HG03060 (cell line): ENCODE measurements at regions not wholly inside any gene's neighbourhood (a gene's known extent, or its start where the extent isn't known, plus 50 kb on each side); places are given as distances from the start of the nearest gene placed in this dataset.

ENCODE experiments used
- ATAC-seq: cut with Tn5 transposase; IDR thresholded peaks from one replicate; pipeline ENCODE4 v1.9.1; 2021; ENCODE audit warnings: low read depth, moderate number of reproducible peaks; ENCODE audit not compliant: unreplicated experiment

- ATAC-seq: no peak
Measured at GRCh38 chr10:131695496-131696165, 205.2 kb upstream of the PPP2R2D start.

GRCh38 chr10:131697476-131698128 lies 203.2 kb upstream of the PPP2R2D start:
- ATAC-seq: no peak

GRCh38 chr10:131698232-131698631 lies 202.6 kb upstream of the PPP2R2D start:
- no peak for ATAC-seq

DNA sequence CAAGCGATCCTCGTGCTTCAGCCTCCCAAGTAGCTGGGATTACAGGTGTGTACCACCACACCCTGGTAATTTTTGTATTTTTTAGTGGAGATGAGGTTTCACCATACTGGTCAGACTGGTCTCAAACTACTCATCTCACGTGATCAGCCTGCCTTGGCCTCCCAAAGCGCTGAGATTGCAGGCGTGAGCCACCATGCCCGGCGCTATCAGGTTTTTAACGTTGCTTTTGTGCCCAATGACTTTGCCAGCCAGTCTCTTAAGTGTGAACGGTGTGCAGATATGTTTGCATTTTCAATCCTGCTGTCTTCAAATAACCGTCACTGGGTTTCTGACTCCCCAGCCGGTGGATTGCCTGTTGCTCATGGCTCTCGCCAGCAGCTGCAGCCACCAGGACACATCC lies 201.8 kb upstream of the PPP2R2D start:
- no peak for ATAC-seq

DNA sequence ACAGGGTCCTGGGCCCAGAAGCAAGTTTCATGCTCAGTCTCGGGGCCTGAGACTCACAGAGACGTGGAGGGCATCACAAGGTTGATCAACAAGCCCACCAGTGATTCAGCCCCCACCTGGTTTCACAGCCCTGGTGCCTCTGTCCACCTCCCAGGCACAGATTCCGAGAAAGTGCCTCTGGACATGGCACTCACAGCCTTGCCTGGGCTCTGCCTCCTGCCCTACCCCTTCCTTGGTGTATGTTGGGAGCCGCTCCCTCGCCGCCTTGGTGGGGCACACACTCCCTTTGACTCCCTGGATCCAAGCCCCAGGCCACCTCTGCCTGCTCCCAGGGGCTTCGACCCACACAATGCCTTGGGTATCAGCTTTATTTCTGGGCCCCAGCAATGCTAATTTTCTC lies 200.8 kb upstream of the PPP2R2D start:
- no peak for ATAC-seq

- no peak for ATAC-seq
Measured at GRCh38 chr10:131700506-131700905, 200.3 kb upstream of the PPP2R2D start.

DNA sequence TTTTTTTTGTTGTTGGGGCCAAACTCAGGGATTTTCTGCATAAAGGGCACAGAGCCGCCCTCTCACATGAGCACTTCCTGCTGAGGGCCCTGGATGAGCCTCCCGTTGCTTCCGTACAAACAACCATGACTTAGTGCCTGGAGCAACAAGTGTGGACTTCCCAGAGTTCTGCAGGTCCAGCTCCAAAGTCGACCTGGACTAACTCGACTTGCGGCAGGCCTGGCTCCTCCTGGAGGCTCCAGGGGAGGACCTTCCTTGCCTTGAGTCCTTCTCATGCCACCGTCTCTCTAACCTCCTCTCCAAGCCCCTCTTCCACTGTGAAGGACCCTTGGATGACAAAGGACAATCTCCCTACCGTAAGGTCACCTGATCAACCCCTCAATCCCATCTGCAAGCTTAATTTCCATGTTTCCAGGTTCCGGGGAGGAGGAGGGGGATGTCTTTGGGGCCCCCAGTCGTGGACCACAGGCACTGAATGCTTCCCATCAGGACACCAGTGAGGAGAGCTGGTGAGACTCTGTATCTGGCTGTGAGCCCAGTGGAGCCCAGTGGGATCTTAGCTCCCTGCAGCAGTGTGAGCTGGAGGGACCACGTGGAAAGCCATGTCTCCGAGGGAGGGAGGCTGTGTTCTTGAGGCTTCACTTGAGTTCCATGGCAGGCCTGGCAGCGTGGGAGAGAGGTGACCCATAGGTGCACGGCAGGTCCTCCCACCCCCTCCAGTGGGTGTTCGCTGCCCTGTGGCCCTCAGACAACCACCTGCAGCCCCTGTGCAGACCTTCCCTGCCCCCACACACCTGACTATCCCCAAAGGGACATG lies 199.5 kb upstream of the PPP2R2D start:
- no peak for ATAC-seq

GRCh38 chr10:131702531-131703356 lies 198.1 kb upstream of the PPP2R2D start:
- no peak for ATAC-seq

GRCh38 chr10:131703541-131703940 lies 197.3 kb upstream of the PPP2R2D start:
- ATAC-seq: no peak

GRCh38 chr10:131703941-131704340 lies 196.9 kb upstream of the PPP2R2D start:
- ATAC-seq: no peak

DNA sequence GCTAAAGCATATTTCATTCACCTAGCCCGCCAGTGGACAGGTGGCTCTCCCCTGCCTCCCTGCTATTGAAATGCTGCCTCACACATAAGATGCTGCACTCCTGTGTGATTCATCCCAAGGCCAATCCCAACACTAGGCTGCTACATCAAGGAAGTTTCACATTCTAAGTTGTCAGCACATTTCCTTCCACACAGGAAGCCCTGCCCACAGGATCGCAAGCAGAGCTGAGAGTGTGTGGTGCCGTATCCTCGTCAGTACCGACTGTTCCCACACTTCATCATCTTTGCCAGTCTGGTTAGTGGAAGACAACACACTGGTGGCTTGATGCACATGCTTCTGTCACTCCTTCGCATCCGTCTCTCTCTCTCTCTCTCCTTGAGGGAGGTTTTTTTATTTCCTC lies 194.3 kb upstream of the PPP2R2D start:
- ATAC-seq: no peak

DNA sequence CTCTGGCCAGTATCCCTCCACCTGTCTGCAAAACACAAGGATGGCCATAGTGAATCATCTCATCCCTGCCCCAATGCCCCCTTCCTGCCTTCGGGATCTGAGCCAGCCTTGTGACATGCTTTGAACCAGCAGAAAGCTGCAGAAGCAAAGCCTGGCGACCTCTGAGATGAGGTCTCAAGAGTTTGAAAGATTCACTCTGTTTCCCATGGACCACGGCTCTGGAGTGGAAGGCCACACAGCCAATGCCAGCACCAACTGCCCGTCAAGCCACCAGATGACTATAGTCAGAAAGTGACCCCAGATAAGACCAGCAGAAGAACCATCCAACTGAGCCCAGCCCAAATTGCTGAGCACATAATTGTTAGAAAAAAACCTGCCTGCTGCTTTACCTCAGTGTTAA lies 193.9 kb upstream of the PPP2R2D start:
- no peak for ATAC-seq

DNA sequence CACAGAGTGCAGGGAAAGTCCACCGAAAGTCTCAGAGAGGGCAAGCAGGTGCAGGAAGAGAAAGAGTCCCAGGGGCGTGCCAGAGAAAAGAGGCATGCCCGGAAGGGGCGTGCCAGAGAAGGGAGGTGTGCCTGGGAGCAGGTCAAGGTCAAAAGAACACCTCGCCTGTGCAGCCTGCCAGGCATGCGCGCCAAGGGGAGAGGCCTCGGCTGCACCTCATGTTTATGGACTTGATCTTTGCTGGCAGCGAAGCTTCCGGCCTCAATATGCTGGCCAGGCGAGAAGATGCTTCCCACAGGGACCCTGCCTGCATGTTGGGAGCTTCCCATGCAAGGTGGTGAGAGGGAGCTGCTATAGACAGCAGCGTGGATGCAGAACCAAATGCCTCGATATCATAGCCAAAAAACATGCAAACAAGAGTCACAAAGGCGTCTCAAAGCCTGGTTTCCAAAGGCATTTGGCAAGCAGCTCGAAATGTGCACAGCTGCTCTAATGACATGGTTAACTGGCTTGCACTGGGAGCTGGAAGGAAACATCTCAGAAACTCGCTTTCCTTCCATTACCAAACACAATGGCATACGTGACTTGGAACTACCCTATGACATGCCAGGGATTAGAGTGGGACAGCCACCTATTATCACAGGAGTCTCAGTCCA lies 192.5 kb upstream of the PPP2R2D start:
- ATAC-seq: no peak

GRCh38 chr10:131710142-131710861 lies 190.5 kb upstream of the PPP2R2D start:
- ATAC-seq: no peak

GRCh38 chr10:131722121-131722520 lies 178.7 kb upstream of the PPP2R2D start:
- ATAC-seq: no peak

DNA sequence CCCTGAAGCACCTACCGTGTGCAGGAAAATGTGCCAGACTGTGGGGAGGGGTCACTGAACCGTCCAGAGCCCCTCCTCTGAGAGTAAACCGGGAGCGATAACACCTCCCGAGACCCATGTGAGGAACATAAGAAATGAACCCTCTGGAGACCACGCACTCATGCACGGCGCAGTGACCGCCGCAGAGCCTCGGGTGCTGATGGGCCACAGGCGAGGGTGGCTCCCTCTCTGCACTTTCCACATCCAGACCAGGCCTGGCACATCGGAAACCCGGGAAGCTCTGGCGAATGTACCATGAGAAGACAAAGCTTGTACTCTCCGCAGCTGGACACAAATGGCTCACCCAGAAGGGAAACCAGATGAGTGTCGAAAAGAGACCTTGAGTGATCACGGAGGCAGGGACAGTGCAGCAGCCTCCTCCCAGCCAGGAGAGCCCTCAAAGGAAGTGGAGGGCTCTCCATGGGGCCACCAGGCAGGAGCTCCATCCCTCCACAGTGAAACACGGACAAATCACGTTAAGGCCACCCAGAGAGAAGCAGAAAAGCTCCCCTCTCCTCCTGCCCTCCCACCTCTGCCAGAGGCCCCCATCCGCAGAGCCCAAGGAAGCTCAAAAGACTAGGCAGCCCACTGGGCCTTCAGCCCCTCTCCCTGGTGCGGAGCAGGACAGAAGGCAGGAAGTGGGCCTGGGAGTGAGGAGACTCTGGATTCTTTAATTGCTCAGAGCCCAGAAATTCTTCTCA lies 178.1 kb upstream of the PPP2R2D start:
- ATAC-seq: no peak

DNA sequence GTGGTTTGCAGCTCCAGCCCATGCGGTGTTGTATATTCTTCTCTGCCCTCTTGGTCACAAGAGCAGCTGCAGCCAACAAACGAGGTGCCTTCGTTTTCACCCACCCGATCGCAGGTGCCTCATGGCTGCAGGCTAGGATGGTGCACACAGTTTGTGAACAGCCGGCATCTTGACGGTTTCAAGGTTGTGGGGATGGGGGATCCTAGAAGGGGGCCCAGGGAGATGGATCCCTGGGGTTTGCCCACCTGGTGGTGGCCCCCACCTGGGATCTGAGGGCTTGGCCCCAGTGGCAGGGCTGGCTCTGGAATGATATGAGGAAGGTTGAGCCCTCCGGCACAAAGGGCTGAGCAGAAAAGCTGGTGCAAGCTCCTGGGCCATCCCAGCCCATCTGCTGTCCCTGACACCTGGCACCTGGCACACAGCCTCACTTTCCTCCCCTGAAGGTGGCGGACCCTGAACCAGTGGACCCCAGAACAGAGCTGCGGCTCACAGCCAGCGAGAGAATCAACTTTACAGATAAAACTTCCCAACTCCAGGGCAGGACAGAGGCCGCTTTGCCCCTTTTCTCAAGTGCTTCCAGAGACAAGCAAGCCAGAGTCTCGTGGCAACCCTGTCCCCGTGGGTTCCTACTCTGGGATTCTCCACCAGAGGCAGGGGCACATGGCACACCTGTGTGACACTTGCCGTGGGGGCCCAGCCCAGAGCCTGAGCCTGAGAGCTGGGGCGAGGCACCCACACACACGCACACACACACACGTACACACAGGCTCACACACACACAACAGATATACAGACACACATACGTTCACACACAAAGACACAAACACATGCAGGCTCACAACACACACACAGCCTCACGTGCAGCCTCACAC lies 177.3 kb upstream of the PPP2R2D start:
- ATAC-seq: no peak

- no peak for ATAC-seq
Measured at GRCh38 chr10:131724169-131724545, 176.7 kb upstream of the PPP2R2D start.
